ENCODE measurements at regions not wholly inside any gene's neighbourhood (a gene's known extent, or its start where the extent isn't known, plus 50 kb on each side); places are given as distances from the start of the nearest gene placed in this dataset.
A peak's percentile ranks its signal among the peaks of the same experiment; 100 is the strongest.

- peaks cover 79% of the 10 kb centered on the region for H3K4me1 Mint-ChIP-seq
- no peaks in the 10 kb centered on the region for H3K9me3 Mint-ChIP-seq
- POLR2A ChIA-PET = interaction anchor here (0.5 to 9.8 kb wide), 12 partner anchors 16 to 112 kb away, joined by 3 to 310 read pairs (median 5); partner anchors contain the start of gene ARF6
- peaks cover 25% of the 10 kb centered on the region for H3K36me3 Mint-ChIP-seq
- DNase-seq (no peak), ATAC-seq (ENCODE audit: low read depth) (no peak)
- no peaks in the 10 kb centered on the region for H3K27me3 Mint-ChIP-seq
- peak overlapping the region; percentile 43 for H3K27ac Mint-ChIP-seq
- H3K4me3 Mint-ChIP-seq = no peak overlapping the region
Observed at GRCh38 chr14:49975799-49976198, 82.9 kb downstream of the ARF6 start.

DNA sequence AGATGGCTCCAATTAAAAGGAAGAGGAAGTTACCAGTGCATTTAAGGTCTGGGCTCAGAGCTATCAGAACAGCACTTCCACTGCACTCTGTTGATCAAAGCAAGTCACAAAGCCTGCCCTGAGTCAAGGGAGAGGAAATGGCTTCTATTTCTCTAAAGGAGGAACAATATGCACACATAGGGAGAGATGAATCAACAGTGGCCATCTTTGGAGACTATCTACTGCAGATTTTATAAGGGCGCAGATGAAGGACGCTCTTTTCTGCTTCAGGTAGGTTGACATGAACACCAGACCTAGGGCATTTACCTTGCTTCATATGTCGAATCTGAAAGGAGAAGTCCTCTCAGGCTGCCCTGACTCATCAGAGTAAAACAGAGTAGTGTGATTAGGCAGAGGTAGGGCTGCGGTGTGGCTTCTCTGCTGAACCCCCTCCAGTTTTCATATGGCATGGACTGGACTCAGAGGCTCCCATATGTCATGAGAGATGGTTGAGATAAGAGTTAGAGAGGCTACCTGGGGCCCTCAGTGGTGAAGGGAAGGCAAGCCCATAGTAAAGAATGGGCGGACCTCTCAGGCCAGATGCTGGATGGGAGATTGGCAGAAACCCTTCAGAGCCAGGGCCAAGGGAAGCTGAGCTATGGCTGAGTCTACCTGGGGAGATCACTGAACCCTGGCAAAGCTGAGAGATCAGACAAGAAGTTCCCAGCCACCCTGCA lies 84.4 kb downstream of the ARF6 start:
- peak; percentile 42 for DNase-seq
- Mint-ChIP-seq H3K27ac (peak overlapping the region; percentile 98), H3K27me3 (no peaks in the 10 kb centered on the region), H3K36me3 (peaks cover 39% of the 10 kb centered on the region), H3K9me3 (no peaks in the 10 kb centered on the region), H3K4me1 (peaks cover 74% of the 10 kb centered on the region), H3K4me3 (peak overlapping the region; percentile 87)
- POLR2A ChIA-PET = interaction anchor here (0.8 to 9.8 kb wide), 13 partner anchors 14 to 114 kb away, joined by 3 to 310 read pairs (median 6); no protein-coding TSS in a partner anchor
- ATAC-seq (ENCODE audit: low read depth) = peak; percentile 88

DNA sequence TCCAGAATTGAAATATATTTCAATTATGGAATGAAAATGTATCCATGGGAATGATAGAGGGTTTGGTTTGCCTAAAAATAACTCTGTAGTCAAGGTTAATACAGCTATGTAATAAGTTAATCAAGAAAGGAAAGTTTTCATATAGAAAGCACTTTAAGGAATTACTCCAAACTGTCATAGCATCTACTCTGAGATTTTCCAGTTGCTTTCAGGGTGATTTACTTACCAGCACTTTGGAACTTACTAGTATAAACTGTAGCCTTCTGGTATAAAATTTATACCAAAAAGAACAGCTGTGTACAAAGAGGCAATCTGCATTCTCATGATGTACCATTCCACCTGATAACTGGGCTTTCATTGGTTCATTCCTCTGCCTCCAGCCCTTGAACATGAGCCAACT lies 87.1 kb downstream of the ARF6 start:
- ATAC-seq (ENCODE audit: low read depth) (no peak), DNase-seq (no peak)
- peaks cover 49% of the 10 kb centered on the region for H3K36me3 Mint-ChIP-seq
- POLR2A ChIA-PET = interaction anchor here (1.0 to 3.1 kb wide), 7 partner anchors 10 to 87 kb away, joined by 3 to 12 read pairs (median 4); partner anchors contain the start of gene ARF6
- no peak overlapping the region for H3K27ac Mint-ChIP-seq
- peak overlapping the region; percentile 87 for H3K4me3 Mint-ChIP-seq
- no peaks in the 10 kb centered on the region for H3K27me3 Mint-ChIP-seq
- peaks cover 62% of the 10 kb centered on the region for H3K4me1 Mint-ChIP-seq
- no peaks in the 10 kb centered on the region for H3K9me3 Mint-ChIP-seq

DNA sequence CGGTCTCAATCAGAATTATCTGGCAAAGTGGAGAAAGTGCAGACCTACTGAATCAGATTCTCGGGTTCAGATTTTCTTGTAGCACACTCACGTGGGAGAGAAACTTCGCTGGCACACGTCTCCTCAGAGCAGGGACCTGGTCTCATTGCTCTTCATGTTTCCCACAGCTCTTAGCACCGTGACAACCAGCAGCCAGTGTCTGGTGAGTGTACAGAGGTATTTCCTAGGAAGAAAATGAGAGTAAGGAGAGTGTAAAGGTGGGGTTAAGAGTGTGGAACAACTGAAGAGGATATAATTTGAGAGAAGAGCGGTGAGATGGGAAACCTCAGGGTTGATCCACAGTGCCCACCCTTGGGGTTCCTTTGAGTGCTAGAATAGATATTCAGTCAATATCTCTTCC lies 89.2 kb downstream of the ARF6 start:
- H3K36me3 Mint-ChIP-seq = peaks cover 46% of the 10 kb centered on the region
- POLR2A ChIA-PET = no interaction called here
- no peak for ATAC-seq (ENCODE audit: low read depth)
- no peak for DNase-seq
- H3K27ac Mint-ChIP-seq = peak overlapping the region; percentile 15
- no peaks in the 10 kb centered on the region for H3K9me3 Mint-ChIP-seq
- H3K4me1 Mint-ChIP-seq = peaks cover 52% of the 10 kb centered on the region
- no peak overlapping the region for H3K4me3 Mint-ChIP-seq
- no peaks in the 10 kb centered on the region for H3K27me3 Mint-ChIP-seq

- ATAC-seq (ENCODE audit: low read depth) = no peak
- H3K9me3 Mint-ChIP-seq = no peaks in the 10 kb centered on the region
- no peaks in the 10 kb centered on the region for H3K27me3 Mint-ChIP-seq
- peaks cover 50% of the 10 kb centered on the region for H3K36me3 Mint-ChIP-seq
- H3K4me1 Mint-ChIP-seq = peaks cover 48% of the 10 kb centered on the region
- POLR2A ChIA-PET = no interaction called here
- no peak overlapping the region for H3K27ac Mint-ChIP-seq
- DNase-seq = no peak
- no peak overlapping the region for H3K4me3 Mint-ChIP-seq
Observed at GRCh38 chr14:49982501-49982951, 89.6 kb downstream of the ARF6 start.

- no peak overlapping the region for H3K27ac Mint-ChIP-seq
- H3K4me1 Mint-ChIP-seq = peaks cover 30% of the 10 kb centered on the region
- DNase-seq = no peak
- no peak for ATAC-seq (ENCODE audit: low read depth)
- H3K36me3 Mint-ChIP-seq = peaks cover 45% of the 10 kb centered on the region
- no peaks in the 10 kb centered on the region for H3K9me3 Mint-ChIP-seq
- no peak overlapping the region for H3K4me3 Mint-ChIP-seq
- H3K27me3 Mint-ChIP-seq = no peaks in the 10 kb centered on the region
- POLR2A ChIA-PET = interaction anchor here (0.7 kb wide), 1 partner anchor 117 kb away, joined by 3 read pairs; no protein-coding TSS in a partner anchor
Observed at GRCh38 chr14:49984424-49984823, 91.5 kb downstream of the ARF6 start.

DNA sequence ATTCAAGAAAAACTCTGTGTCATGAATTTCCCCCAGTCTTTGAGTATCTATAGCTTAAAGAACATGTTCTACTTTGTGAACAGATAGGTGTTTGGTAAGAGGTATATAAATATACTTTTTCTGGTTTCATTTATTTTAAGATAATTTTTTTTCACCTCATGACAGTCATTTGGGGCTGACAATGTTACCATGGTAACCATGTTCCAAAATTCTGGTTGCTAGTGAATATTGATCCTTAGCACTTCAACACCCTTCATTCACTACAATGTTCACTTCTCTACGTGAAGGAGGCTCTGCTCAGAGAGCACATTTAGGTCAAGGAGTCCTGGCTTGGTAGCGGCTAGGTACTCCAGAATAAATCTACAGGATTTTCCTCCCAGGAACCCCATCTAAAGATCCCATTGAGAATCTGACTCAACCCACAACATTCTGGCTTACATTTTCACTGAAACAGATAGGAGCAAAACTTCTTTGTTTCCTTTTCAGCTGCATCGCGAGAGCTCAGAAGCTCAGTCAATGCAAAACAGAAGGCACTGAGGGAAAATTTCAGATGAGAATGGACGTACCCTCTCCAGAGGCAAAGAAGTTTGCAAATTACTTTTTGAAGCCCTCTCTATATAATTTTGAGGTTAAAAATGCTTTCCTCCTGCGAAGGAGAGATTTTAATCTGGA lies 93.6 kb downstream of the ARF6 start:
- Mint-ChIP-seq H3K4me3 (no peak overlapping the region), H3K36me3 (peaks cover 44% of the 10 kb centered on the region), H3K4me1 (peaks cover 18% of the 10 kb centered on the region), H3K27me3 (no peaks in the 10 kb centered on the region), H3K27ac (no peak overlapping the region), H3K9me3 (no peaks in the 10 kb centered on the region)
- ATAC-seq (ENCODE audit: low read depth) (no peak), DNase-seq (no peak)
- POLR2A ChIA-PET = interaction anchor here (1.4 kb wide), 1 partner anchor 16 kb away, joined by 4 read pairs; no protein-coding TSS in a partner anchor

DNA sequence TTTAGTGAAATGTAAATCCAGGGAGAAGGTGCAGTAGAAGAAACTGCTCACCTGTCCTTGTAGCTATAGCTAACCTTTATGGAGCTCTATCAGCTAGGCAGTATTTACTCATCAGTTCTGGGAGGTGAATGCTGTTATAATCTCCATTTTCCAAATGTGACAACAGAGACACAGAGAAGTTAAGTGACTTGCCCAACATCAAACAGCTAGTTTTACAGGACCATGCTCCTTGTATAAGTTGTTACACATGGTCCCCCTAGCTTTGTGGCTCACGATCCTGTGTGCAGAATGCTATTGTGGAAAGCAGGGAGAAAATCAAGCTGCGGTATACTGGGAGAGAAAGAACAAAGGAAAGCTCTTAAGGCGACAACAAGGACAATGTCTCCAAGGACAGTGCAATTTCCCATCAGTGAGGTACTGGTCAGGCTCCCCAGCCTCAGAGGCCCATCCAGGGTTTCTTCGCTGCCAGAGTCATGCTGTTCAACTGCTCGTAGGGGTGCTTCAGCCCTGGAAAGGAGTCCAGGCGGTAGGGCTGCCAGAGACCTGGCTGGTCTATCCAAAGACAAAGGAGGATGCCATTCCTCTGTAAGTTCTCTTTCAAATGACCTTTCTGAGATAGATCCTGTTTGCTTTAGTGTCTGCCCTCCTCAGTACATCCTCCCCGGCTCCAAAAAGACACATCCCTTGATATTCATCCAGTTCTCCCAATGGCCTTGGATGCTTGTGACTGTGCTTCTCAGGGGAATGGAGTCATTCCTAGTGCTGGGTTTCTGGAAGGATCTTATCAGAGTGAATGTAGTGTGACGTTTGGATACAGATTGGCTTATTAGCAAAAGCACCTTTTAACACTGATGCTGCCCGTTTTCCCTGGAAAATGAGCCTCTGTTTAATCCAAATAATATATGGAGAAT lies 95.5 kb downstream of the ARF6 start:
- DNase-seq (no peak), ATAC-seq (ENCODE audit: low read depth) (no peak)
- Mint-ChIP-seq H3K27me3 (no peaks in the 10 kb centered on the region), H3K4me1 (peaks cover 29% of the 10 kb centered on the region), H3K36me3 (peaks cover 34% of the 10 kb centered on the region), H3K27ac (no peak overlapping the region), H3K9me3 (no peaks in the 10 kb centered on the region), H3K4me3 (no peak overlapping the region)
- POLR2A ChIA-PET = interaction anchor here (0.6 kb wide), 1 partner anchor 128 kb away, joined by 7 read pairs; no protein-coding TSS in a partner anchor

DNA sequence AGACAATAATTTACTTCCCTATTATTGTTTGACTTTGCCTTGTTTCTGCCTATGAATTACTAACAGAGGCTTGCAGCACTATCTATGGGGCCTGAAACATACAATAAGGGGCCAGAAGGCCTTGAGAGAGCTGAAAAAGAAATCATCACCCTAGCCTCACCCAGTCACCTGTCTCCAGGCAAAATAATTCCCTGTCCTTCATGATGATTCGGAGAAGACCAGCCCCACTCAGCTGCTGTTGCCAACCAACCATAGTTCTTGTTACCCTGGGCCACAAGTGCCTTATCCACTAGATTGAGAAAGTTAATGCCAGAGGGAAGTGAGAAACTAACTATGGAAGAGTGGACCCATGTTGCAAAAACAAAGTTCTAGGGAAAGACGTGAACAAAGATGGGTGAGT lies 97.1 kb downstream of the ARF6 start:
- no peaks in the 10 kb centered on the region for H3K27me3 Mint-ChIP-seq
- POLR2A ChIA-PET = interaction anchor here (1.0 to 2.0 kb wide), 4 partner anchors 10 to 127 kb away, joined by 3 to 7 read pairs (median 4); no protein-coding TSS in a partner anchor
- no peaks in the 10 kb centered on the region for H3K9me3 Mint-ChIP-seq
- H3K4me3 Mint-ChIP-seq = no peak overlapping the region
- H3K36me3 Mint-ChIP-seq = peaks cover 28% of the 10 kb centered on the region
- H3K27ac Mint-ChIP-seq = no peak overlapping the region
- ATAC-seq (ENCODE audit: low read depth) = no peak
- no peak for DNase-seq
- H3K4me1 Mint-ChIP-seq = peaks cover 33% of the 10 kb centered on the region

- no peak overlapping the region for H3K4me3 Mint-ChIP-seq
- no peaks in the 10 kb centered on the region for H3K9me3 Mint-ChIP-seq
- H3K27ac Mint-ChIP-seq = peak overlapping the region; percentile 16
- POLR2A ChIA-PET = interaction anchor here (1.1 to 1.4 kb wide), 4 partner anchors 8 to 19 kb away, joined by 3 to 8 read pairs (median 4); no protein-coding TSS in a partner anchor
- H3K27me3 Mint-ChIP-seq = no peaks in the 10 kb centered on the region
- no peak for DNase-seq
- peaks cover 26% of the 10 kb centered on the region for H3K36me3 Mint-ChIP-seq
- H3K4me1 Mint-ChIP-seq = peaks cover 41% of the 10 kb centered on the region
- ATAC-seq (ENCODE audit: low read depth) = no peak
Observed at GRCh38 chr14:49991491-49991890, 98.6 kb downstream of the ARF6 start.

- Mint-ChIP-seq H3K27ac (peak overlapping the region; percentile 86), H3K4me1 (peaks cover 42% of the 10 kb centered on the region), H3K4me3 (peak overlapping the region; percentile 33), H3K9me3 (no peaks in the 10 kb centered on the region), H3K27me3 (no peaks in the 10 kb centered on the region), H3K36me3 (peaks cover 26% of the 10 kb centered on the region)
- no peak for DNase-seq
- POLR2A ChIA-PET = interaction anchor here (0.7 to 2.3 kb wide), 6 partner anchors 8 to 129 kb away, joined by 3 to 8 read pairs (median 5); partner anchors contain the start of gene ARF6
- ATAC-seq (ENCODE audit: low read depth) = no peak
Observed at GRCh38 chr14:49992036-49992435, 99.2 kb downstream of the ARF6 start.

- Mint-ChIP-seq H3K27me3 (no peaks in the 10 kb centered on the region), H3K4me1 (peaks cover 42% of the 10 kb centered on the region), H3K27ac (peak overlapping the region; percentile 86), H3K9me3 (no peaks in the 10 kb centered on the region), H3K4me3 (peak overlapping the region; percentile 33), H3K36me3 (peaks cover 23% of the 10 kb centered on the region)
- POLR2A ChIA-PET = interaction anchor here (0.7 to 2.3 kb wide), 6 partner anchors 11 to 130 kb away, joined by 3 to 7 read pairs (median 4); partner anchors contain the start of gene ARF6
- DNase-seq (no peak), ATAC-seq (ENCODE audit: low read depth) (no peak)
Observed at GRCh38 chr14:49992448-49992847, 99.6 kb downstream of the ARF6 start.
